ENCODE measurements at regions not wholly inside any gene's neighbourhood (a gene's known extent, or its start where the extent isn't known, plus 50 kb on each side); places are given as distances from the start of the nearest gene placed in this dataset.

GRCh38 chr4:152039023-152039481 lies 278.2 kb upstream of the GATB start:
- no peak for DNase-seq (ENCODE audit: extremely low read depth, low read depth, low spot score)

- no peak for DNase-seq (ENCODE audit: extremely low read depth, low read depth, low spot score)
These were observed 277.4 kb upstream of the GATB start for GRCh38 chr4:152038238-152038637.

GRCh38 chr4:152037435-152037834 lies 276.6 kb upstream of the GATB start:
- no peak for DNase-seq (ENCODE audit: extremely low read depth, low read depth, low spot score)

GRCh38 chr4:152033621-152034020 lies 272.8 kb upstream of the GATB start:
- DNase-seq (ENCODE audit: extremely low read depth, low read depth, low spot score): no peak

GRCh38 chr4:152032722-152033131 lies 271.9 kb upstream of the GATB start:
- DNase-seq (ENCODE audit: extremely low read depth, low read depth, low spot score): no peak

GRCh38 chr4:152029631-152030030 lies 268.8 kb upstream of the GATB start:
- DNase-seq (ENCODE audit: extremely low read depth, low read depth, low spot score): no peak

GRCh38 chr4:152028131-152028530 lies 267.3 kb upstream of the GATB start:
- DNase-seq (ENCODE audit: extremely low read depth, low read depth, low spot score): no peak

- DNase-seq (ENCODE audit: extremely low read depth, low read depth, low spot score): no peak
These were observed 264.1 kb upstream of the GATB start for GRCh38 chr4:152024881-152025280.

- DNase-seq (ENCODE audit: extremely low read depth, low read depth, low spot score): no peak
These were observed 262.9 kb upstream of the GATB start for GRCh38 chr4:152023674-152024073.

GRCh38 chr4:152022543-152022942 lies 261.7 kb upstream of the GATB start:
- no peak for DNase-seq (ENCODE audit: extremely low read depth, low read depth, low spot score)

GRCh38 chr4:152021788-152022438 lies 261.1 kb upstream of the GATB start:
- DNase-seq (ENCODE audit: extremely low read depth, low read depth, low spot score): no peak

- DNase-seq (ENCODE audit: extremely low read depth, low read depth, low spot score): no peak
These were observed 259.3 kb upstream of the GATB start for GRCh38 chr4:152020073-152020472.

- no peak for DNase-seq (ENCODE audit: extremely low read depth, low read depth, low spot score)
These were observed 255.5 kb upstream of the GATB start for GRCh38 chr4:152016303-152016620.

GRCh38 chr4:152015597-152016302 lies 254.9 kb upstream of the GATB start:
- DNase-seq (ENCODE audit: extremely low read depth, low read depth, low spot score): no peak

- DNase-seq (ENCODE audit: extremely low read depth, low read depth, low spot score): no peak
These were observed 253.5 kb upstream of the GATB start for GRCh38 chr4:152014280-152014679.

- no peak for DNase-seq (ENCODE audit: extremely low read depth, low read depth, low spot score)
These were observed 250.7 kb upstream of the GATB start for GRCh38 chr4:152011469-152011868.

GRCh38 chr4:152010710-152011079 lies 249.9 kb upstream of the GATB start:
- no peak for DNase-seq (ENCODE audit: extremely low read depth, low read depth, low spot score)

- DNase-seq (ENCODE audit: extremely low read depth, low read depth, low spot score): no peak
These were observed 249.3 kb upstream of the GATB start for GRCh38 chr4:152009983-152010709.

GRCh38 chr4:152009031-152009670 lies 248.3 kb upstream of the GATB start:
- no peak for DNase-seq (ENCODE audit: extremely low read depth, low read depth, low spot score)

GRCh38 chr4:152007111-152007510 lies 246.3 kb upstream of the GATB start:
- no peak for DNase-seq (ENCODE audit: extremely low read depth, low read depth, low spot score)

- no peak for DNase-seq (ENCODE audit: extremely low read depth, low read depth, low spot score)
These were observed 244.0 kb upstream of the GATB start for GRCh38 chr4:152004801-152005200.

GRCh38 chr4:152000518-152000917 lies 239.7 kb upstream of the GATB start:
- DNase-seq (ENCODE audit: extremely low read depth, low read depth, low spot score): no peak
